T-helper 1 cell treated with Interleukin-12 subunit alpha and Interleukin-12 subunit beta and Interleukin-4 antibody, amounts not matched to agents 30 μg/mL and 1 μg/mL, for 36 hours (primary cell): ENCODE measurements at regions not wholly inside any gene's neighbourhood (a gene's known extent, or its start where the extent isn't known, plus 50 kb on each side); places are given as distances from the start of the nearest gene placed in this dataset.

Experiments used
- H3K27ac Mint-ChIP-seq: one replicate; pipeline ENCODE4 v1.8.0; 2021; ENCODE audit warnings: mild to moderate bottlenecking, mixed read lengths
- H3K27me3 Mint-ChIP-seq: one replicate; pipeline ENCODE4 v1.8.0; 2021; ENCODE audit warnings: low read depth, mixed read lengths
- H3K36me3 Mint-ChIP-seq: one replicate; pipeline ENCODE4 v1.8.0; 2021; ENCODE audit warnings: low read depth, mixed read lengths
- H3K4me1 Mint-ChIP-seq: one replicate; pipeline ENCODE4 v1.8.0; 2021; ENCODE audit warnings: low read depth, mixed read lengths
- H3K4me3 Mint-ChIP-seq: one replicate; pipeline ENCODE4 v1.8.0; 2021; ENCODE audit warnings: mild to moderate bottlenecking, moderate library complexity, mixed read lengths
- H3K9me3 Mint-ChIP-seq: one replicate; pipeline ENCODE4 v1.8.0; 2021; ENCODE audit warnings: mixed read lengths

DNA sequence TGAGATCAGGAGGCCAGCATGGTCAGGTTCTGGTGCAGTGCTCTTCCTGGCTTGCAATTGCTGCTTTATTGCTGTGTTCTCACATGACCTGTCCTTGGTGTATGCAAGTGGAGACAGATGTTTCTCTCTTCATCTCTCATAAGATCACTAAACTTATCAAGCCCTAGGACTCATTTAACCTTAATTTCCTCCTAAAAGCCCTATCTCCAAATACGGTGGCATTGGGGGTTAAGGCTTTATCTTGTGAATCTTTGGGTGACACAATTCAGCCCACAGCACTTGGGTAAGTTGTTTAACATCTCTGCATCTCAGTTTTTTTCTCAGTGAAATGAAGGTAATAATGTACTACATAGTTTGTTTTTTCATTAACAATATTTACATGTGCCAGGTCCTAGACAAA, 152.4 kb downstream of the RWDD3 start:
- H3K27ac Mint-ChIP-seq, result no peak overlapping the region
- no peaks in the 10 kb centered on the region for H3K9me3 Mint-ChIP-seq
- no peaks in the 10 kb centered on the region for H3K4me1 Mint-ChIP-seq
- no peaks in the 10 kb centered on the region for H3K36me3 Mint-ChIP-seq
- H3K4me3 Mint-ChIP-seq, result no peak overlapping the region
- no peaks in the 10 kb centered on the region for H3K27me3 Mint-ChIP-seq

- Mint-ChIP-seq H3K27ac (no peak overlapping the region), H3K9me3 (no peaks in the 10 kb centered on the region), H3K36me3 (no peaks in the 10 kb centered on the region), H3K4me3 (no peak overlapping the region), H3K4me1 (no peaks in the 10 kb centered on the region), H3K27me3 (no peaks in the 10 kb centered on the region)
Observed at GRCh38 chr1:95386915-95387314, 152.9 kb downstream of the RWDD3 start.

- no peak overlapping the region for H3K4me3 Mint-ChIP-seq
- H3K9me3 Mint-ChIP-seq, result no peaks in the 10 kb centered on the region
- no peaks in the 10 kb centered on the region for H3K4me1 Mint-ChIP-seq
- no peaks in the 10 kb centered on the region for H3K27me3 Mint-ChIP-seq
- no peak overlapping the region for H3K27ac Mint-ChIP-seq
- no peaks in the 10 kb centered on the region for H3K36me3 Mint-ChIP-seq
Observed at GRCh38 chr1:95388031-95388430, 154.0 kb downstream of the RWDD3 start.

DNA sequence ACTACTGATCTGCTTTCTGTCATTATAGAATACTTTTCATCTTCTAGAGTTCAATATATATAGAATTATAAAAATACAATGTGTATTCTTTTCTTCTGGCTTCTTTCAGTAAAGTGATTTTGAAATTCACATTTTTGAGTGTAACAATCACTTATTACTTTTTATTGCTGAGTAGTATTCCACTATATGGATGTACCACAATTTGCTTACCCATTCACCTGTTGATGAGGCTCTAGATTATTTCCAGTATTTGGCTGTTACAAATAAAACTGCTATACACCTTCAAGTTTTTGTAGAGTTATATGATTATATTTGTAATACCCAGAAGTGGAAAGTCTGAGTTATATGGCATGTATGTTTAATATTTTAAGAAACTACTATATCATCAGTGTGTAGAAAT, 159.4 kb downstream of the RWDD3 start:
- H3K4me1 Mint-ChIP-seq, result no peaks in the 10 kb centered on the region
- no peak overlapping the region for H3K4me3 Mint-ChIP-seq
- H3K36me3 Mint-ChIP-seq, result no peaks in the 10 kb centered on the region
- H3K9me3 Mint-ChIP-seq, result no peaks in the 10 kb centered on the region
- no peaks in the 10 kb centered on the region for H3K27me3 Mint-ChIP-seq
- H3K27ac Mint-ChIP-seq, result no peak overlapping the region

- Mint-ChIP-seq H3K27ac (no peak overlapping the region), H3K4me3 (no peak overlapping the region), H3K27me3 (no peaks in the 10 kb centered on the region), H3K36me3 (no peaks in the 10 kb centered on the region), H3K4me1 (no peaks in the 10 kb centered on the region), H3K9me3 (no peaks in the 10 kb centered on the region)
Observed at GRCh38 chr1:95396557-95396956, 162.5 kb downstream of the RWDD3 start.

DNA sequence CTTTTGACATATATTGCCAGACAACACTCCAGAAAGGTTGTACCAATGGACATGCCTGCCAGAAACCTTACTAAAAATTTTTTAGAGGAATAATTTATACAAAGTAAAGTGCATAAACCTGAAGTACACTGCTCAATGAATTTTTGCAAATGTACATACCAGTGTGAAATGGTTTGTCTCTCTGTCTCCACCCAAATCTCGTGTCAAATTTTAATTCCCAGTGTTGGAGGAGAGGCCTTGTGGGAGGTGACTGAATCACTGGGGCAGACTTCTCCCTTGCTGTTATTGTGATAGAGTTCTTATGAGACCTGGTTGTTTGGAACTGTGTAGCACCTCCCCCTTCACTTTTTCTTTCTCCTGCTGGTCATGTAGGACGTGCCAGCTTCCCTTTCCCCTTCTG, 168.8 kb downstream of the RWDD3 start:
- Mint-ChIP-seq H3K4me3 (no peak overlapping the region), H3K9me3 (no peaks in the 10 kb centered on the region), H3K36me3 (no peaks in the 10 kb centered on the region), H3K27ac (no peak overlapping the region), H3K27me3 (no peaks in the 10 kb centered on the region), H3K4me1 (no peaks in the 10 kb centered on the region)

DNA sequence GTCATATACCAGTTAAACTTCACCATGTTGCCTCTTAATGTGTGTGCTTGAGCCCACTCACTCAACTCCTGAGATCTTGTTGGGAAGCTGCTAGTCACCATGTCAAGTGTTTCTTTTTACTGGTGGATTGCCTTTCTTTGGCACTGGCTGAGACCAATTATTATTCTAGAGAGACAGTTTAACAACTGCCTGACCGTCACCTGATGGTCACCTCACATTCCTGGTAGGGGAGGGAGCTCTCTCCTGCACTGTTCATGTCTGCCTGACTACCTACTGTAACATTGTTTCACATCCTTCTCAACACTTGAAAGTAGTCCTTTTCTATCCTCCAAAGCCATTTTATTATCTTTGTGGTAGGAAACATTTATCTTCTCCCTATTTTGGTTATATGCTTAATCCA, 172.3 kb downstream of the RWDD3 start:
- no peaks in the 10 kb centered on the region for H3K27me3 Mint-ChIP-seq

DNA sequence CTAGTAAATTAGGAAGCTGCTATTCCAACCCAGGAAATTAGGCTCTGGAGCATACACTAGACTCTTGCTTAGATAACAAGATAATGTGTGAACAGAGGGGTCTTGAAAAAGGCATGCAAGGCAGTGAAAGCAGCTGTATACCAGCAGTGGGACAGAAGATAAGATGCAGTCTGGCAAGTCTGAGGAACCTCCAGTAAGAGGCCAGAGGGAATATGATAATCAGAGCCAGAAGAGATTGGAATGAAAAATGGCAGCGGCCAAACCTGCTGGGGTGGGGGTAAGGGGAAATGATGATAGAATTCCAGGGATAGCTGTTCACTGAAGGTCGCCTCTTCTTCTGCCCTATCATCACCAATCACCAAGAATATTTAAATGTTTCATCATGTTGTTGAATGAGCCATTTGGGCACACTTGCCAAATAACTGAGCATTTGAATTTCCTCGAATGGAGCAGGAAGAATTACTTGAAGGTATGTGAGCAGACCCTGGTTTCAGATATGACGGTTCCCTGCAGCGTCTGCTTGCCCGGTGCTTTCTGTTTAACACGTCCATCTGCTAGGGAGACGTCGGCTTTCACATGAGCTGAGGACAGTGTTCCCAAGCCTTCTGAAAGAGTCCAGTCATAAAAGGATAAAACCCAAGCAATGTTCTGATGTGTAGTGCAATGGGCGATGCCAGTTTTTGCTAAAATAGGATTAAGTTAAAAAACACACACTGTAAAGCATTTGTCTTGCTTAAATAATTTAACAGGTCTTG, 173.3 kb downstream of the RWDD3 start:
- Mint-ChIP-seq H3K27me3 (no peaks in the 10 kb centered on the region), H3K4me3 (no peak overlapping the region), H3K36me3 (no peaks in the 10 kb centered on the region), H3K9me3 (no peaks in the 10 kb centered on the region), H3K27ac (no peak overlapping the region), H3K4me1 (no peaks in the 10 kb centered on the region)

More for the DNA sequence above, 172.3 kb downstream of the RWDD3 start:
- H3K27ac Mint-ChIP-seq, result no peak overlapping the region
- H3K9me3 Mint-ChIP-seq, result no peaks in the 10 kb centered on the region
- H3K4me1 Mint-ChIP-seq, result no peaks in the 10 kb centered on the region
- no peak overlapping the region for H3K4me3 Mint-ChIP-seq
- H3K36me3 Mint-ChIP-seq, result no peaks in the 10 kb centered on the region

GRCh38 chr1:95407886-95408291, 173.9 kb downstream of the RWDD3 start:
- H3K9me3 Mint-ChIP-seq, result no peaks in the 10 kb centered on the region
- H3K27me3 Mint-ChIP-seq, result no peaks in the 10 kb centered on the region
- H3K27ac Mint-ChIP-seq, result no peak overlapping the region
- no peak overlapping the region for H3K4me3 Mint-ChIP-seq
- no peaks in the 10 kb centered on the region for H3K4me1 Mint-ChIP-seq
- no peaks in the 10 kb centered on the region for H3K36me3 Mint-ChIP-seq

DNA sequence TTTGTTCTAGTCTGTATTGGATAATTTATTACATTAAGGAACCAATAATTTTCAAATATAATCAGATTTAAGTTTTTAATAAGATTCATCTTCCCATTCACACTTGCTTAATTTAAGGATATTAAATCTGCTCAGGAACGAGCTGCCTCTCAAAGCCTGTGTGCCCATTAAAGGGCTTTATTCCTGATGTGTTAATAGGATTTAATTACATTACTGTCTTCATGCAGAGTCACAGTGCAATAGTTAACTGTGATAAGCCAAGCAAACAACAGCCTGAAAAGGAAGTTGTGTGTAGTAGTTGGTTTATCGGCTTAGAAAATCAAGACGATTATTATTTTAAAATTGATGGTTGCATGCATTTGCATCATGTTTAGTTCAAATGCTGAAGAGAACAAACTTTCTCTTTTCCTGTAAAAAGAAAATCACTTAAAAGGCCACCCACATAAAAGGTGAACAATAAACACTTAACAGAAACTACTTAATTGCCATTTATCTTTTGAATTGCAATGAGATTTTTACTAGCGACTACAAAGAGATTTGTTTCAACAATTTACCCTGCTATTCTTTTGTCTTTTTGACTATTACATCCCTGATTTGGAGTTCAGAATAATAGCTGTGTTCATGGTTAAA, 174.6 kb downstream of the RWDD3 start:
- H3K27ac Mint-ChIP-seq, result no peak overlapping the region
- no peaks in the 10 kb centered on the region for H3K27me3 Mint-ChIP-seq
- H3K9me3 Mint-ChIP-seq, result no peaks in the 10 kb centered on the region
- H3K4me3 Mint-ChIP-seq, result no peak overlapping the region
- H3K4me1 Mint-ChIP-seq, result no peaks in the 10 kb centered on the region
- H3K36me3 Mint-ChIP-seq, result no peaks in the 10 kb centered on the region

DNA sequence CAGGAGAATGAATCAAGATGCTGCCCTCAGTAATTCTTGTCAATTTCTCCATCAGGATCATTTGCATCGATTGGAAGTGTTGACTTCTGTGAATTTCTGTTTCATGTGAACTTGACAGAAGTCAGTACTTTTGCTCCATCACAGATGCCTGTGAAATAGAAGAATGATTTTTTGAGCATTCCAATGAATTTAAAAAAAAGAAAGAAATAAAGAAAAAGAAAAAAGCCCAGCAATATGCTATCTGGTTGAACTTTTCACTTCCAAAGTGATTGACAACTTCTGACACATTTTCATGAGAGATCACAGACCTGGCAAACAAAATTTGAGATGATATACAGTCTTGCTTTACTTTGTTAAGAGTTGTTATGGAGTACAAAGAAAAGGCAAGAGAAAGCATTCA, 175.3 kb downstream of the RWDD3 start:
- Mint-ChIP-seq H3K27me3 (no peaks in the 10 kb centered on the region), H3K9me3 (no peaks in the 10 kb centered on the region), H3K27ac (no peak overlapping the region), H3K36me3 (no peaks in the 10 kb centered on the region), H3K4me1 (no peaks in the 10 kb centered on the region), H3K4me3 (no peak overlapping the region)

DNA sequence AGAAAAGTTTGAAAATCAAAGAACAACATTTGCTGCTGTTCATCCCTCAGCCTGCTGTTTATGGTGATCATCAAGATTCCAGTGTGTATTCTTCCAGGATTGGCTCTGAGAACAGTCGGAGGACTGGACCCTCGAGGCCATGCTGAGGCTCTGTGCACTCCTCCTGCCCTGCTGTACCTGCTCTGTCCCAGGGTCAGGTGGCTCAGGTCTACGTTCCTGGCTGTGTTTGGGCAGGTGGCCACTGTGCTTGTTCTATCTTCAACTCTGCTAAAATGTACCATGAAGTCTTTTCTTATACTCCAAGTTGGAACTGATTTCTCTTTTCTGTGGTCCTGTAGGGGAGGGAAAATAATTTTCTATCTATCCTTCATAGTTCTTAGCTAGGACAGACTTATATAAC, 175.9 kb downstream of the RWDD3 start:
- Mint-ChIP-seq H3K27ac (no peak overlapping the region), H3K4me1 (no peaks in the 10 kb centered on the region), H3K4me3 (no peak overlapping the region), H3K9me3 (no peaks in the 10 kb centered on the region), H3K36me3 (no peaks in the 10 kb centered on the region), H3K27me3 (no peaks in the 10 kb centered on the region)

GRCh38 chr1:95415146-95415545, 181.1 kb downstream of the RWDD3 start:
- Mint-ChIP-seq H3K4me3 (no peak overlapping the region), H3K9me3 (no peaks in the 10 kb centered on the region), H3K27me3 (no peaks in the 10 kb centered on the region), H3K27ac (no peak overlapping the region), H3K36me3 (no peaks in the 10 kb centered on the region), H3K4me1 (no peaks in the 10 kb centered on the region)

DNA sequence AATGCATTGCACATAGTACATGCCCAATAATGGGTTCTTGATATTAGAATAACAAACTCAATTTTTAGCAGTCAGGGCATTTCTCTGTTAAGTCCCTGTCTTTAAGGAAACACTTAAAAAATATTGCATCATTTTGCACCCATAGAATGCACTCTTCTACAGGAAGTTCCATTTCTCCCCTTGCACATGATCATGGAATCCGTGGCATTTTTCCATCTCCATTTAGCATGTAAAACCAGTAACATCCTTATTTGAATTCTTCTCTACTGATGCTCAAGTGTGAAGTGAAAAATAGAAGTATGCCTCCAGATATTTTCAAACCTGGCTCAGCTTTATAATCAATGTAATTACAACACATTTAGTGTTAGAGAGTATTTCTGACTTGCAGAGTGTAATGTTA, 192.8 kb downstream of the RWDD3 start:
- Mint-ChIP-seq H3K27me3 (no peaks in the 10 kb centered on the region), H3K4me1 (no peaks in the 10 kb centered on the region), H3K36me3 (no peaks in the 10 kb centered on the region)

DNA sequence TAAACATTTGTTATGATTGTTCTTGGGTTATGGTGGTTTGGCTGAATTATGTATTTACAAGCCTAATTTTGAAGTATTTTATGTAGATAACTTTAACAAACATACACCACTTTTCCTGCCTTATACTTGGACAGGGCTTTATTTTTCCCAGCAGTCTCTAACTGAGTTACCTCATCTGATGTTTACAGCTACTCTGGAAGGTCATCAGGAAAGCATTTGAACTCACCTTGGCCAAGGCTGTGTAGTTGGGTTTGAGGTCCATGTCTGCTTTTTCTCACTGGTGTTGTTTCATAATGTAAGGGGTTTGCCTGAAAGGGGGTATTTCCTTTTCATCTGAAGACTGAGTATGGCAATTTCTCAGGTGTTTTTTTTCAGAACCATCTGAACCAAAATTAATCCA, 193.5 kb downstream of the RWDD3 start:
- Mint-ChIP-seq H3K36me3 (no peaks in the 10 kb centered on the region), H3K4me3 (no peak overlapping the region), H3K9me3 (no peaks in the 10 kb centered on the region), H3K27ac (no peak overlapping the region), H3K27me3 (no peaks in the 10 kb centered on the region), H3K4me1 (no peaks in the 10 kb centered on the region)

More for the DNA sequence above, 192.8 kb downstream of the RWDD3 start:
- Mint-ChIP-seq H3K9me3 (no peaks in the 10 kb centered on the region), H3K4me3 (no peak overlapping the region), H3K27ac (no peak overlapping the region)
